OCI-LY7 (cell line): ENCODE measurements at regions not wholly inside any gene's neighbourhood (a gene's known extent, or its start where the extent isn't known, plus 50 kb on each side); places are given as distances from the start of the nearest gene placed in this dataset.
"Not testable (repeated sequence)": the region's sequence is repeated elsewhere in the genome, so short reads cannot be mapped to it uniquely, and the experiment has no call there.

ENCODE experiments used
- BruUV-seq: library from RNA; stranded (reverse); fragments of 400-500 nt; replicated peaks from 2 replicates; lab custom pipeline; 2021; lab: Mats Ljungman, UMichigan
- CTCF ChIA-PET: fragments of 300-600 bp; sonication (Branson Sonifier 250); formaldehyde crosslinking; loops from one replicate; lab custom pipeline; 2022; ENCODE audit warnings: antibody characterized with exemption; ENCODE audit not compliant: unreplicated experiment; lab: Charles Lee
- POLR2A ChIA-PET: fragments of 300-600 bp; sonication (Branson Sonifier 250); formaldehyde crosslinking; loops from one replicate; lab custom pipeline; 2022; ENCODE audit warnings: antibody characterized with exemption; lab: Charles Lee
- DNase-seq: peaks from one replicate; pipeline ENCODE4 v3.0.0-alpha.2; 2015; ENCODE audit warnings: low spot score
- H2AFZ ChIP-seq: fragments of 200-600 bp; sonication (generic), shearing (Covaris generic); 2 replicates; pipeline ENCODE4 v1.6.1; 2014; ENCODE audit warnings: mild to moderate bottlenecking, antibody characterized with exemption, low read length, moderate library complexity
- H3K27ac ChIP-seq: fragments of 200-600 bp; sonication (generic); 2 replicates; pipeline ENCODE4 v1.5.1; 2014; ENCODE audit warnings: mixed run types, low read depth, mild to moderate bottlenecking, moderate library complexity, low read length, inconsistent platforms; ENCODE audit not compliant: poor library complexity, severe bottlenecking
- H3K36me3 ChIP-seq: fragments of 200-600 bp; sonication (generic); 2 replicates; pipeline ENCODE4 v1.6.1; 2014; ENCODE audit warnings: mild to moderate bottlenecking, antibody characterized with exemption, low read length, moderate library complexity, mixed read lengths; ENCODE audit not compliant: insufficient read depth
- H3K4me1 ChIP-seq: fragments of 200-600 bp; sonication (generic); 2 replicates; pipeline ENCODE4 v1.5.1; 2014; ENCODE audit warnings: mild to moderate bottlenecking, low read length; ENCODE audit not compliant: insufficient read depth, poor library complexity, severe bottlenecking
- H3K4me2 ChIP-seq: fragments of 200-600 bp; sonication (generic); 2 replicates; pipeline ENCODE4 v1.6.1; 2014; ENCODE audit warnings: mild to moderate bottlenecking, low read length
- H3K4me3 ChIP-seq: fragments of 200-600 bp; sonication (generic); 2 replicates; pipeline ENCODE4 v1.5.1; 2014; ENCODE audit warnings: mild to moderate bottlenecking, low read depth, low read length; ENCODE audit not compliant: poor library complexity, severe bottlenecking
- H3K79me2 ChIP-seq: fragments of 200-600 bp; sonication (generic); 2 replicates; pipeline ENCODE4 v1.6.1; 2016; ENCODE audit warnings: low read depth, mild to moderate bottlenecking, low read length, moderate library complexity, mixed read lengths; ENCODE audit not compliant: insufficient read depth
- H3K9me2 ChIP-seq: fragments of 200-600 bp; sonication (generic); 2 replicates; pipeline ENCODE4 v1.6.1; 2016; ENCODE audit warnings: mild to moderate bottlenecking, low read length, mixed read lengths; ENCODE audit not compliant: insufficient read depth
- H3K9me3 ChIP-seq: fragments of 200-600 bp; sonication (generic); 2 replicates; pipeline ENCODE4 v1.6.1; 2014; ENCODE audit warnings: mild to moderate bottlenecking, mixed run types, low read length, mixed read lengths
- H4K20me1 ChIP-seq: fragments of 200-600 bp; sonication (generic); 2 replicates; pipeline ENCODE4 v1.6.1; 2014; ENCODE audit warnings: mild to moderate bottlenecking, antibody characterized with exemption, low read length, moderate library complexity, mixed read lengths; ENCODE audit not compliant: insufficient read depth
- EZH2phosphoT487 ChIP-seq: fragments of 200-600 bp; sonication (generic); IDR thresholded peaks from 2 replicates; pipeline ENCODE4 v1.6.1; 2018; ENCODE audit warnings: low read depth, borderline replicate concordance, mild to moderate bottlenecking, mixed run types, antibody characterized with exemption, low read length, moderate library complexity, mixed read lengths
- intact Hi-C: fragments of 100-400 bp; cut with micrococcal nuclease; formaldehyde crosslinking; loops from one replicate; pipeline ENCODE4 v1.10.0; 2022; ENCODE audit not compliant: unreplicated experiment
- TF ChIP-seq, protein P1 (sequence below): fragments of 200-600 bp; sonication (generic); conservative IDR thresholded peaks from 2 replicates; pipeline ENCODE4 v1.5.1; 2014; ENCODE audit warnings: mild to moderate bottlenecking, antibody characterized with exemption, low read length, moderate library complexity, mixed read lengths

DNA sequence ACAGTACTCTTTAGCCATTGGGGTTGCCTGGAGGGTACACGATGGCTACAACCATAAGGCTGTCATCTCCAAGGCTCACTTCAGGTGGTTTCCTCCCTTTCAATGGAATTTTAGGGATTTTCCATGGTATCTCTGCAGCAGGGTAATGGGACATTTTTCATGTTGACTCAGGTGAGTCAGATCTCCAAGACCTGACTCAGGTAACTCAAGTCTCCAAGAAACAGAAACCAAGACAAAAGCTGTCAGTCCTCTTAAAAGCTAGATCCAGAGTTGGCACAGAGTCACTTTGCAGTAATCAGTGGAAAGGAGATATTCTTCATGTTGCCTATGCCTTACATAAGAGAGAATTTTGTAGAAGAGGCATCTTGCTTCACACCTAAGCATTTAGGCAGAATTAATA lies 375.8 kb upstream of the ARPP21 start:
- no peak overlapping the region for H3K4me2 ChIP-seq
- no peak for DNase-seq
- no TSS peak for BruUV-seq
- ChIA-PET POLR2A (interaction anchor here (0.6 to 1.0 kb wide), 2 partner anchors 11 to 551 kb away, joined by 3 to 4 read pairs; no protein-coding TSS in a partner anchor), CTCF (no interaction called here)
- intact Hi-C loops: no loop called here
- no peaks in the 10 kb centered on the region for H3K9me2 ChIP-seq
- TF ChIP-seq EZH2phosphoT487: no peak
- TF ChIP-seq, protein P1, sequence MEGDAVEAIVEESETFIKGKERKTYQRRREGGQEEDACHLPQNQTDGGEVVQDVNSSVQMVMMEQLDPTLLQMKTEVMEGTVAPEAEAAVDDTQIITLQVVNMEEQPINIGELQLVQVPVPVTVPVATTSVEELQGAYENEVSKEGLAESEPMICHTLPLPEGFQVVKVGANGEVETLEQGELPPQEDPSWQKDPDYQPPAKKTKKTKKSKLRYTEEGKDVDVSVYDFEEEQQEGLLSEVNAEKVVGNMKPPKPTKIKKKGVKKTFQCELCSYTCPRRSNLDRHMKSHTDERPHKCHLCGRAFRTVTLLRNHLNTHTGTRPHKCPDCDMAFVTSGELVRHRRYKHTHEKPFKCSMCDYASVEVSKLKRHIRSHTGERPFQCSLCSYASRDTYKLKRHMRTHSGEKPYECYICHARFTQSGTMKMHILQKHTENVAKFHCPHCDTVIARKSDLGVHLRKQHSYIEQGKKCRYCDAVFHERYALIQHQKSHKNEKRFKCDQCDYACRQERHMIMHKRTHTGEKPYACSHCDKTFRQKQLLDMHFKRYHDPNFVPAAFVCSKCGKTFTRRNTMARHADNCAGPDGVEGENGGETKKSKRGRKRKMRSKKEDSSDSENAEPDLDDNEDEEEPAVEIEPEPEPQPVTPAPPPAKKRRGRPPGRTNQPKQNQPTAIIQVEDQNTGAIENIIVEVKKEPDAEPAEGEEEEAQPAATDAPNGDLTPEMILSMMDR: no peak
- no peaks in the 10 kb centered on the region for H4K20me1 ChIP-seq
- H3K9me3 ChIP-seq: no peaks in the 10 kb centered on the region
- no peaks in the 10 kb centered on the region for H3K4me1 ChIP-seq
- no peak overlapping the region for H2AFZ ChIP-seq
- H3K27ac ChIP-seq: no peak overlapping the region
- no peaks in the 10 kb centered on the region for H3K79me2 ChIP-seq
- H3K36me3 ChIP-seq: no peaks in the 10 kb centered on the region
- H3K4me3 ChIP-seq: no peak overlapping the region

DNA sequence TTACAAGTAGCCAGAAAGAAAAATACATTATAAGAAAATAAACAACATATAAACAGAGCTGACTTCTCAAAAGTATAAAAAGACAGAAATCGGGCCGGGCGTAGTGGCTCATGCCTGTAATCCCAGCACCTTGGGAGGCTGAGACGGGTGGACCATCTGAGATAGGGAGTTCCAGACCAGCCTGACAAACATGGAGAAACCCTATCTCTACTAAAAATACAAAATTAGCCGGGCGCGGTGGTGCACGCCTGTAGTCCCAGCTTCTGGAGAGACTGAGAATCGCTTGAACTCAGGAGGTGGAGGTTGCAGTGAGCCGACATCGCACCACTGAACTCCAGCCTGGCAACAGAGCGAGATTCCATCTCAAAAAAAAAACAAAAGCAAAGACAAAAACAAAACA lies 373.3 kb upstream of the ARPP21 start:
- DNase-seq, POLR2A ChIA-PET, CTCF ChIA-PET, H3K79me2 ChIP-seq, BruUV-seq, H4K20me1 ChIP-seq, H3K4me2 ChIP-seq, H3K4me3 ChIP-seq, H3K9me2 ChIP-seq, H3K27ac ChIP-seq, H3K9me3 ChIP-seq, intact Hi-C loops, H3K36me3 ChIP-seq, H3K4me1 ChIP-seq, H2AFZ ChIP-seq: not testable (repeated sequence)

DNA sequence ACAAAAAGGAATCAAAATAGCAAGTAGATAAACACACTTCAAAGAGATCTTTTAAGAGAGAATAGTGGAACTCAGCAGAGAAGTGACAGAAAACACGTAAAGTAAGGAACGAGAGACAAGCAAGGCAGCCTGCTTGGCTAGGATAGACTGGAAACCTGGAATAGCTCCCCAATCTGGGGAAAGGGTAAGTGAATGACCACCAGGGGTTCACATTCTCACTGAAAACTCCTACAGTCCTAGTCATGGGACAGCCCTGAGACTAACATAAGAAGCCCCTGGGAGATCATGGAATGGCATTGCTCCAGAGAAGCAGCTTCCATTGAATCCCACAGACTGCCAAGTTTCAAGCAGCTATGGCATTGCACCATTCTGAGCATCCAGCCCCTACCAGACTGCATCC lies 363.6 kb upstream of the ARPP21 start:
- no peak overlapping the region for H3K4me2 ChIP-seq
- TF ChIP-seq, protein P1: no peak
- no peak for TF ChIP-seq EZH2phosphoT487
- ChIA-PET POLR2A (no interaction called here), CTCF (no interaction called here)
- no peaks in the 10 kb centered on the region for H3K9me2 ChIP-seq
- no peak overlapping the region for H3K27ac ChIP-seq
- DNase-seq: no peak
- no peak overlapping the region for H3K4me3 ChIP-seq
- H3K36me3 ChIP-seq: no peaks in the 10 kb centered on the region
- no peak overlapping the region for H2AFZ ChIP-seq
- intact Hi-C loops: no loop called here
- no peaks in the 10 kb centered on the region for H3K79me2 ChIP-seq
- H3K9me3 ChIP-seq: no peaks in the 10 kb centered on the region
- BruUV-seq: no TSS peak
- H3K4me1 ChIP-seq: no peaks in the 10 kb centered on the region
- H4K20me1 ChIP-seq: no peaks in the 10 kb centered on the region
